ENCODE measurements at regions not wholly inside any gene's neighbourhood (a gene's known extent, or its start where the extent isn't known, plus 50 kb on each side); places are given as distances from the start of the nearest gene placed in this dataset.

DNA sequence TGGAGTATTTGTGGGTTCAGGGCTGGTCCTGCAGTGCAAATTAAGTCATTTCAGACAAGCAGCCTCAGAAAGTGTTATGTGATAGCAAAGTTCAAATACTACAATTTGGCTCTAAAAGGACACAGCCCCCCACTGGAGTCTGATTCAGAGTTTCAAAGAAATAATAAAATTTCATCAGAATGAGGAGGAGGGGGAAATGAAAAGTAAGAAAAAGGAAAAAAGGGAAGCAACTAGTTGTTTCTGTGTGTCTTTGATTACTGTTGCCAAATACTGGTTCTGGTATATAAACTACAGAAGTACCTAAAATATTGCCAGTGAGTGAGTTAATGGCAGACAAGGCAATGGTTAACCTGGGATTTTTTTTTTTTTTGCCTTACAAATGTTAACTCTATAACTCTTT is 773.9 kb downstream of the BCL11A start:
- TF ChIP-seq SUZ12 (IDR thresholded peaks at IDR 0.05), result no peak
- TF ChIP-seq LEF1 (IDR thresholded peaks at IDR 0.05; ENCODE audit: borderline replicate concordance), result no peak
- no peak for TF ChIP-seq NFRKB (IDR thresholded peaks at IDR 0.05)
- TF ChIP-seq SP1 (IDR thresholded peaks at IDR 0.05), result no peak
- TF ChIP-seq ELF4 (IDR thresholded peaks at IDR 0.05), result no peak
- no peak for TF ChIP-seq ZNF384 (IDR thresholded peaks at IDR 0.05)
- TF ChIP-seq, protein P1, sequence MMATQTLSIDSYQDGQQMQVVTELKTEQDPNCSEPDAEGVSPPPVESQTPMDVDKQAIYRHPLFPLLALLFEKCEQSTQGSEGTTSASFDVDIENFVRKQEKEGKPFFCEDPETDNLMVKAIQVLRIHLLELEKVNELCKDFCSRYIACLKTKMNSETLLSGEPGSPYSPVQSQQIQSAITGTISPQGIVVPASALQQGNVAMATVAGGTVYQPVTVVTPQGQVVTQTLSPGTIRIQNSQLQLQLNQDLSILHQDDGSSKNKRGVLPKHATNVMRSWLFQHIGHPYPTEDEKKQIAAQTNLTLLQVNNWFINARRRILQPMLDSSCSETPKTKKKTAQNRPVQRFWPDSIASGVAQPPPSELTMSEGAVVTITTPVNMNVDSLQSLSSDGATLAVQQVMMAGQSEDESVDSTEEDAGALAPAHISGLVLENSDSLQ (IDR thresholded peaks at IDR 0.05), result no peak
- TF ChIP-seq FOXA1 (IDR thresholded peaks at IDR 0.05), result no peak
- TF ChIP-seq ARNT (IDR thresholded peaks at IDR 0.05), result no peak
- no peak for TF ChIP-seq FOXK2 (IDR thresholded peaks at IDR 0.05)
- TF ChIP-seq FOXM1 (IDR thresholded peaks at IDR 0.05; ENCODE audit: borderline replicate concordance), result no peak
- TF ChIP-seq TARDBP (IDR thresholded peaks at IDR 0.05), result no peak

Data from HEK293T (cell line).